HEK293 (cell line): ENCODE measurements at regions not wholly inside any gene's neighbourhood (a gene's known extent, or its start where the extent isn't known, plus 50 kb on each side); places are given as distances from the start of the nearest gene placed in this dataset.

Experiments used
- CTCF ChIA-PET: fragments of 350-600 bp; formaldehyde crosslinking; extraction: SDS; loops from one replicate; lab custom pipeline; 2021; ENCODE audit warnings: antibody characterized with exemption; lab: Yijun Ruan, JAX
- POLR2A ChIA-PET: fragments of 300-600 bp; formaldehyde crosslinking; extraction: SDS; loops from one replicate; lab custom pipeline; 2020; ENCODE audit warnings: antibody characterized with exemption, inconsistent platforms; lab: Yijun Ruan, JAX
- H3K27ac ChIP-seq: fragments of 200-500 bp; sonication (Bioruptor generic); 2 replicates; pipeline ENCODE4 v1.5.1; 2014; ENCODE audit warnings: low read depth, low read length, control low read depth, inconsistent platforms; ENCODE audit errors: extremely low read depth
- H3K36me3 ChIP-seq, 2 experiments: fragments of 200-500 bp in 1 of 2; sonication (Bioruptor generic) in 1 of 2; 1 replicate in 1 of 2; 2 replicates in 1 of 2; pipeline ENCODE4 v1.5.1; 2014 to 2017; ENCODE audit warnings: inconsistent platforms in 2 of 2, low read length in 2 of 2; ENCODE audit not compliant: control insufficient read depth in 2 of 2, insufficient read depth in 1 of 2
- H3K4me1 ChIP-seq: fragments of 200-500 bp; sonication (Bioruptor generic); 2 replicates; pipeline ENCODE4 v1.5.1; 2014; ENCODE audit warnings: mild to moderate bottlenecking, low read length, inconsistent platforms; ENCODE audit not compliant: control insufficient read depth, insufficient read depth
- H3K4me3 ChIP-seq: 2 replicates; pipeline ENCODE4 v1.5.1; 2011; ENCODE audit warnings: low read depth, mild to moderate bottlenecking, control low read depth, low read length, moderate library complexity
- H3K9me3 ChIP-seq: fragments of 200-500 bp; sonication (Bioruptor generic); 2 replicates; pipeline ENCODE4 v1.5.1; 2014; ENCODE audit warnings: low read depth, low read length, inconsistent platforms; ENCODE audit not compliant: control insufficient read depth, insufficient read depth
- EGR2 ChIP-seq: fragments of 450-650 bp; formaldehyde crosslinking; IDR thresholded peaks from 2 replicates; pipeline ENCODE4 v1.5.1; 2016; ENCODE audit warnings: low read depth, missing biosample characterization, missing genetic modification characterization
- RBAK ChIP-seq: fragments of 450-650 bp; formaldehyde crosslinking; IDR thresholded peaks from 2 replicates; pipeline ENCODE4 v1.5.1; 2016; ENCODE audit warnings: missing biosample characterization, missing genetic modification characterization
- ZFHX2 ChIP-seq: fragments of 450-650 bp; formaldehyde crosslinking; conservative IDR thresholded peaks from 2 replicates; pipeline ENCODE4 v1.5.1; 2016; ENCODE audit warnings: missing biosample characterization, missing genetic modification characterization
- ZNF121 ChIP-seq: fragments of 450-650 bp; formaldehyde crosslinking; IDR thresholded peaks from 2 replicates; pipeline ENCODE4 v1.5.1; 2016; ENCODE audit warnings: missing biosample characterization, missing genetic modification characterization
- ZNF132 ChIP-seq: fragments of 450-650 bp; formaldehyde crosslinking; IDR thresholded peaks from 2 replicates; pipeline ENCODE4 v1.5.1; 2017; ENCODE audit warnings: missing biosample characterization, missing genetic modification characterization, borderline replicate concordance
- ZNF138 ChIP-seq: fragments of 450-650 bp; formaldehyde crosslinking; IDR thresholded peaks from 2 replicates; pipeline ENCODE4 v1.5.1; 2016; ENCODE audit warnings: missing biosample characterization, missing genetic modification characterization, borderline replicate concordance
- ZNF169 ChIP-seq: fragments of 450-650 bp; formaldehyde crosslinking; IDR thresholded peaks from 2 replicates; pipeline ENCODE4 v1.5.1; 2016; ENCODE audit warnings: missing biosample characterization, missing genetic modification characterization
- ZNF280D ChIP-seq: fragments of 450-650 bp; formaldehyde crosslinking; IDR thresholded peaks from 2 replicates; pipeline ENCODE4 v1.5.1; 2016; ENCODE audit warnings: missing biosample characterization, missing genetic modification characterization
- ZNF366 ChIP-seq: fragments of 450-650 bp; formaldehyde crosslinking; conservative IDR thresholded peaks from 2 replicates; pipeline ENCODE4 v1.5.1; 2016; ENCODE audit warnings: missing biosample characterization, missing genetic modification characterization
- ZNF391 ChIP-seq: fragments of 450-650 bp; formaldehyde crosslinking; IDR thresholded peaks from 2 replicates; pipeline ENCODE4 v1.5.1; 2016; ENCODE audit warnings: low read depth, missing biosample characterization, missing genetic modification characterization, borderline replicate concordance
- ZNF623 ChIP-seq: fragments of 450-650 bp; formaldehyde crosslinking; IDR thresholded peaks from 2 replicates; pipeline ENCODE4 v1.5.1; 2016; ENCODE audit warnings: missing biosample characterization, missing genetic modification characterization
- ZNF658 ChIP-seq: fragments of 450-650 bp; formaldehyde crosslinking; IDR thresholded peaks from 2 replicates; pipeline ENCODE4; 2016; ENCODE audit warnings: missing biosample characterization, missing genetic modification characterization
- ZNF677 ChIP-seq: fragments of 450-650 bp; IDR thresholded peaks from 2 replicates; pipeline ENCODE4 v1.5.0; 2018; ENCODE audit warnings: missing biosample characterization, mild to moderate bottlenecking, missing genetic modification characterization, moderate library complexity
- ZNF843 ChIP-seq: fragments of 450-650 bp; formaldehyde crosslinking; IDR thresholded peaks from 2 replicates; pipeline ENCODE4 v1.5.1; 2016; ENCODE audit warnings: missing biosample characterization, missing genetic modification characterization
- TF ChIP-seq, protein P1 (sequence below): fragments of 450-650 bp; formaldehyde crosslinking; IDR thresholded peaks from 2 replicates; pipeline ENCODE4 v1.5.0; 2017; ENCODE audit warnings: missing biosample characterization, missing genetic modification characterization, borderline replicate concordance
- TF ChIP-seq, protein P2 (sequence below): fragments of 450-650 bp; formaldehyde crosslinking; IDR thresholded peaks from 2 replicates; pipeline ENCODE4 v1.5.1; 2016; ENCODE audit warnings: missing biosample characterization, missing genetic modification characterization
- TF ChIP-seq, protein P3 (sequence below): fragments of 450-650 bp; formaldehyde crosslinking; IDR thresholded peaks from 2 replicates; pipeline ENCODE4 v1.5.1; 2017; ENCODE audit warnings: missing biosample characterization, missing genetic modification characterization
- TF ChIP-seq, protein P4 (sequence below): fragments of 450-650 bp; formaldehyde crosslinking; IDR thresholded peaks from 2 replicates; pipeline ENCODE4 v1.5.1; 2016; ENCODE audit warnings: missing biosample characterization, missing genetic modification characterization

GRCh38 chr3:31227131-31227562 lies 305.6 kb upstream of the STT3B start:
- no peaks in the 10 kb centered on the region for H3K9me3 ChIP-seq
- no peaks in the 10 kb centered on the region for H3K4me1 ChIP-seq
- CTCF ChIA-PET, result interaction anchor here (0.7 to 0.8 kb wide), 2 partner anchors 20 to 315 kb away, joined by 3 read pairs; no protein-coding TSS in a partner anchor
- POLR2A ChIA-PET, result no interaction called here
- TF ChIP-seq ZNF623 (tag by site-specific recombination) (no peak), ZFHX2 (tag by site-specific recombination) (no peak), ZNF366 (no peak), ZNF391 (tag by site-specific recombination) (no peak), ZNF677 (tag by site-specific recombination) (no peak), ZNF132 (tag by site-specific recombination) (no peak), ZNF121 (tag by site-specific recombination) (no peak), ZNF138 (tag by site-specific recombination) (no peak), RBAK (tag by site-specific recombination) (no peak), ZNF169 (tag by site-specific recombination) (no peak), EGR2 (tag by site-specific recombination) (no peak), ZNF658 (tag by site-specific recombination) (no peak), ZNF843 (no peak), ZNF280D (tag by site-specific recombination) (no peak)
- TF ChIP-seq, protein P1, sequence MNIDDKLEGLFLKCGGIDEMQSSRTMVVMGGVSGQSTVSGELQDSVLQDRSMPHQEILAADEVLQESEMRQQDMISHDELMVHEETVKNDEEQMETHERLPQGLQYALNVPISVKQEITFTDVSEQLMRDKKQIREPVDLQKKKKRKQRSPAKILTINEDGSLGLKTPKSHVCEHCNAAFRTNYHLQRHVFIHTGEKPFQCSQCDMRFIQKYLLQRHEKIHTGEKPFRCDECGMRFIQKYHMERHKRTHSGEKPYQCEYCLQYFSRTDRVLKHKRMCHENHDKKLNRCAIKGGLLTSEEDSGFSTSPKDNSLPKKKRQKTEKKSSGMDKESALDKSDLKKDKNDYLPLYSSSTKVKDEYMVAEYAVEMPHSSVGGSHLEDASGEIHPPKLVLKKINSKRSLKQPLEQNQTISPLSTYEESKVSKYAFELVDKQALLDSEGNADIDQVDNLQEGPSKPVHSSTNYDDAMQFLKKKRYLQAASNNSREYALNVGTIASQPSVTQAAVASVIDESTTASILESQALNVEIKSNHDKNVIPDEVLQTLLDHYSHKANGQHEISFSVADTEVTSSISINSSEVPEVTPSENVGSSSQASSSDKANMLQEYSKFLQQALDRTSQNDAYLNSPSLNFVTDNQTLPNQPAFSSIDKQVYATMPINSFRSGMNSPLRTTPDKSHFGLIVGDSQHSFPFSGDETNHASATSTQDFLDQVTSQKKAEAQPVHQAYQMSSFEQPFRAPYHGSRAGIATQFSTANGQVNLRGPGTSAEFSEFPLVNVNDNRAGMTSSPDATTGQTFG, result no peak
- TF ChIP-seq, protein P2, sequence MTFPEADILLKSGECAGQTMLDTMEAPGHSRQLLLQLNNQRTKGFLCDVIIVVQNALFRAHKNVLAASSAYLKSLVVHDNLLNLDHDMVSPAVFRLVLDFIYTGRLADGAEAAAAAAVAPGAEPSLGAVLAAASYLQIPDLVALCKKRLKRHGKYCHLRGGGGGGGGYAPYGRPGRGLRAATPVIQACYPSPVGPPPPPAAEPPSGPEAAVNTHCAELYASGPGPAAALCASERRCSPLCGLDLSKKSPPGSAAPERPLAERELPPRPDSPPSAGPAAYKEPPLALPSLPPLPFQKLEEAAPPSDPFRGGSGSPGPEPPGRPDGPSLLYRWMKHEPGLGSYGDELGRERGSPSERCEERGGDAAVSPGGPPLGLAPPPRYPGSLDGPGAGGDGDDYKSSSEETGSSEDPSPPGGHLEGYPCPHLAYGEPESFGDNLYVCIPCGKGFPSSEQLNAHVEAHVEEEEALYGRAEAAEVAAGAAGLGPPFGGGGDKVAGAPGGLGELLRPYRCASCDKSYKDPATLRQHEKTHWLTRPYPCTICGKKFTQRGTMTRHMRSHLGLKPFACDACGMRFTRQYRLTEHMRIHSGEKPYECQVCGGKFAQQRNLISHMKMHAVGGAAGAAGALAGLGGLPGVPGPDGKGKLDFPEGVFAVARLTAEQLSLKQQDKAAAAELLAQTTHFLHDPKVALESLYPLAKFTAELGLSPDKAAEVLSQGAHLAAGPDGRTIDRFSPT (tag by site-specific recombination), result no peak
- TF ChIP-seq, protein P3, sequence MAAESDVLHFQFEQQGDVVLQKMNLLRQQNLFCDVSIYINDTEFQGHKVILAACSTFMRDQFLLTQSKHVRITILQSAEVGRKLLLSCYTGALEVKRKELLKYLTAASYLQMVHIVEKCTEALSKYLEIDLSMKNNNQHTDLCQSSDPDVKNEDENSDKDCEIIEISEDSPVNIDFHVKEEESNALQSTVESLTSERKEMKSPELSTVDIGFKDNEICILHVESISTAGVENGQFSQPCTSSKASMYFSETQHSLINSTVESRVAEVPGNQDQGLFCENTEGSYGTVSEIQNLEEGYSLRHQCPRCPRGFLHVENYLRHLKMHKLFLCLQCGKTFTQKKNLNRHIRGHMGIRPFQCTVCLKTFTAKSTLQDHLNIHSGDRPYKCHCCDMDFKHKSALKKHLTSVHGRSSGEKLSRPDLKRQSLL (tag by site-specific recombination), result no peak
- TF ChIP-seq, protein P4, sequence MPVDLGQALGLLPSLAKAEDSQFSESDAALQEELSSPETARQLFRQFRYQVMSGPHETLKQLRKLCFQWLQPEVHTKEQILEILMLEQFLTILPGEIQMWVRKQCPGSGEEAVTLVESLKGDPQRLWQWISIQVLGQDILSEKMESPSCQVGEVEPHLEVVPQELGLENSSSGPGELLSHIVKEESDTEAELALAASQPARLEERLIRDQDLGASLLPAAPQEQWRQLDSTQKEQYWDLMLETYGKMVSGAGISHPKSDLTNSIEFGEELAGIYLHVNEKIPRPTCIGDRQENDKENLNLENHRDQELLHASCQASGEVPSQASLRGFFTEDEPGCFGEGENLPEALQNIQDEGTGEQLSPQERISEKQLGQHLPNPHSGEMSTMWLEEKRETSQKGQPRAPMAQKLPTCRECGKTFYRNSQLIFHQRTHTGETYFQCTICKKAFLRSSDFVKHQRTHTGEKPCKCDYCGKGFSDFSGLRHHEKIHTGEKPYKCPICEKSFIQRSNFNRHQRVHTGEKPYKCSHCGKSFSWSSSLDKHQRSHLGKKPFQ (tag by site-specific recombination), result no peak
- H3K4me3 ChIP-seq, result no peak overlapping the region
- no peaks in the 10 kb centered on the region for H3K36me3 ChIP-seq
- H3K27ac ChIP-seq, result no peak overlapping the region
